Mammary epithelial cell (primary cell): ENCODE measurements at regions not wholly inside any gene's neighbourhood (a gene's known extent, or its start where the extent isn't known, plus 50 kb on each side); places are given as distances from the start of the nearest gene placed in this dataset.

ENCODE experiments used
- CTCF ChIP-seq, 2 donors: IDR thresholded peaks in 1 of 2; conservative IDR thresholded peaks in 1 of 2; 2 replicates each; pipeline ENCODE4 v1.5.1; 2011 to 2012; ENCODE audit warnings: inconsistent platforms in 2 of 2, low read length in 2 of 2, mild to moderate bottlenecking in 2 of 2, control low read depth in 1 of 2, low read depth in 1 of 2; ENCODE audit not compliant: insufficient read depth in 1 of 2; ENCODE audit errors: extremely low read depth in 1 of 2
- EZH2 ChIP-seq: IDR thresholded peaks from 2 replicates; pipeline ENCODE4 v1.6.1; 2012; ENCODE audit warnings: low read length, inconsistent platforms, borderline replicate concordance

- TF ChIP-seq EZH2 (no peak), CTCF (conservative IDR thresholded peaks at IDR 0.05 in 1 of 2, IDR thresholded peaks at IDR 0.05 in 1 of 2; ENCODE audit: extremely low read depth in 1 of 2, insufficient read depth in 1 of 2, low read depth in 1 of 2, low read length in 2 of 2) (no peak)
These were observed 116.4 kb downstream of the NCOR2 start for GRCh38 chr12:124451016-124451415.
